ENCODE measurements at regions not wholly inside any gene's neighbourhood (a gene's known extent, or its start where the extent isn't known, plus 50 kb on each side); places are given as distances from the start of the nearest gene placed in this dataset.

- H3K36me3 ChIP-seq (ENCODE audit: control insufficient read depth in 2 of 2, extremely low read depth in 1 of 2, insufficient read depth in 2 of 2, low read length in 2 of 2): no peaks in the 10 kb centered on the region
- H3K4me1 ChIP-seq (ENCODE audit: control insufficient read depth, extremely low read depth, insufficient read depth, low read length): no peaks in the 10 kb centered on the region
- no peak overlapping the region for H3K9ac ChIP-seq (ENCODE audit: control insufficient read depth, extremely low read depth, insufficient read depth, low read length)
- no peak overlapping the region for H3K4me2 ChIP-seq (ENCODE audit: control insufficient read depth, extremely low read depth, insufficient read depth, low read depth, low read length)
- DNase-seq (ENCODE audit: low read depth, low spot score) (no peak), FAIRE-seq (no peak)
- no peaks in the 10 kb centered on the region for H4K20me1 ChIP-seq (ENCODE audit: control insufficient read depth, extremely low read depth, insufficient read depth, low read length)
- H2AFZ ChIP-seq (ENCODE audit: control insufficient read depth, low read length): no peak overlapping the region
- no peak overlapping the region for H3K4me3 ChIP-seq (ENCODE audit: control insufficient read depth in 2 of 3, extremely low read depth in 1 of 3, insufficient read depth in 2 of 3, low read depth in 1 of 3, low read length in 3 of 3)
- H3K27me3 ChIP-seq (ENCODE audit: control insufficient read depth, extremely low read depth, insufficient read depth, low read length): no peaks in the 10 kb centered on the region
- H3K79me2 ChIP-seq (ENCODE audit: control insufficient read depth, insufficient read depth, low read length): no peaks in the 10 kb centered on the region
- no peak for TF ChIP-seq EZH2 (IDR thresholded peaks at IDR 0.05; ENCODE audit: low read length)
- TF ChIP-seq, protein P1, sequence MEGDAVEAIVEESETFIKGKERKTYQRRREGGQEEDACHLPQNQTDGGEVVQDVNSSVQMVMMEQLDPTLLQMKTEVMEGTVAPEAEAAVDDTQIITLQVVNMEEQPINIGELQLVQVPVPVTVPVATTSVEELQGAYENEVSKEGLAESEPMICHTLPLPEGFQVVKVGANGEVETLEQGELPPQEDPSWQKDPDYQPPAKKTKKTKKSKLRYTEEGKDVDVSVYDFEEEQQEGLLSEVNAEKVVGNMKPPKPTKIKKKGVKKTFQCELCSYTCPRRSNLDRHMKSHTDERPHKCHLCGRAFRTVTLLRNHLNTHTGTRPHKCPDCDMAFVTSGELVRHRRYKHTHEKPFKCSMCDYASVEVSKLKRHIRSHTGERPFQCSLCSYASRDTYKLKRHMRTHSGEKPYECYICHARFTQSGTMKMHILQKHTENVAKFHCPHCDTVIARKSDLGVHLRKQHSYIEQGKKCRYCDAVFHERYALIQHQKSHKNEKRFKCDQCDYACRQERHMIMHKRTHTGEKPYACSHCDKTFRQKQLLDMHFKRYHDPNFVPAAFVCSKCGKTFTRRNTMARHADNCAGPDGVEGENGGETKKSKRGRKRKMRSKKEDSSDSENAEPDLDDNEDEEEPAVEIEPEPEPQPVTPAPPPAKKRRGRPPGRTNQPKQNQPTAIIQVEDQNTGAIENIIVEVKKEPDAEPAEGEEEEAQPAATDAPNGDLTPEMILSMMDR (optimal IDR thresholded peaks at IDR 0.05 in 1 of 3, IDR thresholded peaks at IDR 0.05 in 1 of 3, conservative IDR thresholded peaks at IDR 0.05 in 1 of 3; ENCODE audit: extremely low read depth in 1 of 3, insufficient read depth in 2 of 3, low read length in 3 of 3): no peak
- H3K27ac ChIP-seq (ENCODE audit: control insufficient read depth, insufficient read depth, low read length): no peak overlapping the region
- no peaks in the 10 kb centered on the region for H3K9me1 ChIP-seq (ENCODE audit: control insufficient read depth, extremely low read depth, insufficient read depth, low read length)
- dilution Hi-C loops (cut with MboI; ENCODE audit: extremely low pct_ligation_motif_present, low sequenced_read_pairs): no loop called here
- no peaks in the 10 kb centered on the region for H3K9me3 ChIP-seq (ENCODE audit: control insufficient read depth, low read depth, low read length)
Observed at GRCh38 chr13:67506407-67506806, 276.3 kb upstream of the PCDH9 start.

- Histone ChIP-seq H4K20me1 (ENCODE audit: control insufficient read depth, extremely low read depth, insufficient read depth, low read length) (no peaks in the 10 kb centered on the region), H3K27ac (ENCODE audit: control insufficient read depth, insufficient read depth, low read length) (no peak overlapping the region), H3K79me2 (ENCODE audit: control insufficient read depth, insufficient read depth, low read length) (no peaks in the 10 kb centered on the region), H3K4me3 (ENCODE audit: control insufficient read depth in 2 of 3, extremely low read depth in 1 of 3, insufficient read depth in 2 of 3, low read depth in 1 of 3, low read length in 3 of 3) (no peak overlapping the region), H3K9me1 (ENCODE audit: control insufficient read depth, extremely low read depth, insufficient read depth, low read length) (no peaks in the 10 kb centered on the region), H3K4me1 (ENCODE audit: control insufficient read depth, extremely low read depth, insufficient read depth, low read length) (no peaks in the 10 kb centered on the region), H3K36me3 (ENCODE audit: control insufficient read depth in 2 of 2, extremely low read depth in 1 of 2, insufficient read depth in 2 of 2, low read length in 2 of 2) (no peaks in the 10 kb centered on the region), H3K9ac (ENCODE audit: control insufficient read depth, extremely low read depth, insufficient read depth, low read length) (no peak overlapping the region), H3K27me3 (ENCODE audit: control insufficient read depth, extremely low read depth, insufficient read depth, low read length) (no peaks in the 10 kb centered on the region), H3K4me2 (ENCODE audit: control insufficient read depth, extremely low read depth, insufficient read depth, low read depth, low read length) (no peak overlapping the region), H2AFZ (ENCODE audit: control insufficient read depth, low read length) (no peak overlapping the region), H3K9me3 (ENCODE audit: control insufficient read depth, low read depth, low read length) (no peaks in the 10 kb centered on the region)
- no peak for TF ChIP-seq EZH2 (IDR thresholded peaks at IDR 0.05; ENCODE audit: low read length)
- TF ChIP-seq, protein P1 (optimal IDR thresholded peaks at IDR 0.05 in 1 of 3, IDR thresholded peaks at IDR 0.05 in 1 of 3, conservative IDR thresholded peaks at IDR 0.05 in 1 of 3; ENCODE audit: extremely low read depth in 1 of 3, insufficient read depth in 2 of 3, low read length in 3 of 3): no peak
- DNase-seq (ENCODE audit: low read depth, low spot score) (no peak), FAIRE-seq (no peak)
- dilution Hi-C loops (cut with MboI; ENCODE audit: extremely low pct_ligation_motif_present, low sequenced_read_pairs): no loop called here
Observed at GRCh38 chr13:67505376-67505775, 275.2 kb upstream of the PCDH9 start.

All from keratinocyte (primary cell).